Heart left ventricle (tissue), 16 donors: ENCODE measurements at regions not wholly inside any gene's neighbourhood (a gene's known extent, or its start where the extent isn't known, plus 50 kb on each side); places are given as distances from the start of the nearest gene placed in this dataset.

Source experiments
- ATAC-seq, 4 donors: fragments of 200-7000 bp; cut with Tn5 transposase; one replicate each; pipeline ENCODE4 v1.9.1; 2020 to 2022; ENCODE audit warnings: moderate library complexity in 4 of 4, mild to moderate bottlenecking in 3 of 4, moderate number of reproducible peaks in 1 of 4
- DNase-seq, 5 donors: peaks; one replicate each; pipeline ENCODE4 v3.0.0-alpha.2; 2020
- H3K27ac ChIP-seq, 12 donors: fragments of 200-600 bp; sonication (generic) in 4 of 12; one replicate each; pipeline versions ENCODE4 v1.5.0 to v1.8.0; 2016 to 2022; ENCODE audit warnings: mild to moderate bottlenecking in 2 of 12
- H3K27me3 ChIP-seq, 9 donors: fragments of 200-600 bp; sonication (generic) in 2 of 9; one replicate each; pipeline versions ENCODE4 v1.5.1 to v1.8.0; 2016 to 2022; ENCODE audit warnings: mild to moderate bottlenecking in 3 of 9
- H3K36me3 ChIP-seq, 9 donors: fragments of 200-600 bp; sonication (generic) in 2 of 9; one replicate each; pipeline versions ENCODE4 v1.5.0 to v1.8.0; 2018 to 2022; ENCODE audit warnings: mild to moderate bottlenecking in 2 of 9
- H3K4me1 ChIP-seq, 12 donors: fragments of 200-600 bp; sonication (generic) in 4 of 12; one replicate each; pipeline versions ENCODE4 v1.5.0 to v1.8.0; 2016 to 2022; ENCODE audit warnings: mild to moderate bottlenecking in 3 of 12
- H3K4me3 ChIP-seq, 12 donors: fragments of 200-600 bp; sonication (generic) in 4 of 12; one replicate each; pipeline versions ENCODE4 v1.5.0 to v1.8.0; 2017 to 2022; ENCODE audit warnings: mild to moderate bottlenecking in 9 of 12, moderate library complexity in 4 of 12
- H3K9me3 ChIP-seq, 12 donors: fragments of 200-600 bp; sonication (generic) in 4 of 12; one replicate each; pipeline versions ENCODE4 v1.5.0 to v1.8.0; 2016 to 2022; ENCODE audit warnings: mild to moderate bottlenecking in 1 of 12
- CTCF ChIP-seq, 12 donors: fragments of 200-600 bp; sonication (generic) in 4 of 12; IDR thresholded peaks; one replicate each; pipeline versions ENCODE4 v1.5.0 to v1.8.0; 2018 to 2022; ENCODE audit warnings: antibody characterized with exemption in 12 of 12, mild to moderate bottlenecking in 5 of 12
- POLR2A ChIP-seq, 2 donors: fragments of 450-650 bp; IDR thresholded peaks; one replicate each; pipeline ENCODE4 v1.6.1; 2017; ENCODE audit warnings: antibody characterized with exemption in 2 of 2, mild to moderate bottlenecking in 2 of 2, moderate library complexity in 2 of 2
- WGBS, 4 donors: extraction: QIAGEN DNeasy Blood & Tissue Kit in 2 of 4; methylation state at CpG; one replicate each; pipeline versions ENCODE4 v1.1.5 to v1.1.7; 2013 to 2018; 5-methylcytosine and 5-hydroxymethylcytosine counted together
- intact Hi-C, 10 donors: fragments of 100-400 bp; cut with DNase I; formaldehyde crosslinking; loops; one replicate each; pipeline versions ENCODE4 v1.11.1 to v1.14.2; 2022
- donor health status: ischemic (EF 13 %, LVEDD 7.1; RV severe dilation, severe dysfunction).
- donor health status: healthy with polysubstance abuse.
- donor health status: DM: no; HTN: yes; CAD: no.
- donor health status: DM: no; HTN: no; CAD: no.
- donor health status: ischemic (EF 25% LVEDD 6.9; RV normal size, moderate dysfunction).
- donor health status: ischemic (EF 25% LVEDD 5.7; RV mildly dilated, moderate dysfunction).
- donor health status: healthy.
- donor health status: DM: yes; HTN: yes; CAD: no.
- donor health status: ischemic (EF 35%, LVEDD 5.7; RV mildly dilated, moderate dysfunction).
- donor health status: nonischemic (EF 11% LVEDD 7.7; RV severe dilation, severe dysfunction).
- donor health status: DM: yes; HTN: yes; CAD: no.
- donor health status: PGD.
- donor health status: ischemic (EF 29% LVEDD 5.4; RV normal size, mild dysfunction).
- donor health status: nonischemic (EF 23%, LVEDD 6.1; RV moderate dilation, normal function).

- TF ChIP-seq CTCF (IDR thresholded peaks at IDR 0.05) (no peak), POLR2A (IDR thresholded peaks at IDR 0.05) (no peak)
- no peaks in the 10 kb centered on the region for H3K27me3 ChIP-seq
- no peak for ATAC-seq
- peak overlapping the region in 6 of 12 donors; percentile 3 to 81 (median 40) for H3K27ac ChIP-seq
- no peak overlapping the region for H3K4me3 ChIP-seq
- intact Hi-C loops: no loop called here
- no peak for DNase-seq
- H3K36me3 ChIP-seq: no peaks in the 10 kb centered on the region
- no peaks in the 10 kb centered on the region for H3K9me3 ChIP-seq
- WGBS, 4 donors: 63 to 75% (median 71%) methylated on average over 9 of the region's 9 CpGs
- H3K4me1 ChIP-seq: peaks cover 0 to 18% (median 3%) of the 10 kb centered on the region in 12 donors
Observed at GRCh38 chr5:158541536-158542297, 558.0 kb downstream of the EBF1 start.

- WGBS, 4 donors: 51 to 59% (median 55%) methylated on average over 5 to 7 of the region's 7 CpGs
- peak; percentile 17 to 74 (median 61) for ATAC-seq
- peak overlapping the region in 5 of 12 donors; percentile 3 to 43 (median 22) for H3K27ac ChIP-seq
- no peak overlapping the region for H3K4me3 ChIP-seq
- peaks cover 0 to 10% (median 3%) of the 10 kb centered on the region in 12 donors for H3K4me1 ChIP-seq
- H3K9me3 ChIP-seq: no peaks in the 10 kb centered on the region
- DNase-seq: peak in 2 of 5 donors; percentile 34 to 37
- no peaks in the 10 kb centered on the region for H3K27me3 ChIP-seq
- intact Hi-C loops: loop anchor here in 1 of 10 donors (10.0 kb wide), 1 partner anchor 566 kb away; no protein-coding TSS in a partner anchor
- TF ChIP-seq POLR2A (IDR thresholded peaks at IDR 0.05) (no peak), CTCF (IDR thresholded peaks at IDR 0.05) (no peak)
- no peaks in the 10 kb centered on the region for H3K36me3 ChIP-seq
Observed at GRCh38 chr5:158538506-158539074, 561.1 kb downstream of the EBF1 start.

- no peak for TF ChIP-seq POLR2A (IDR thresholded peaks at IDR 0.05)
- TF ChIP-seq CTCF (IDR thresholded peaks at IDR 0.05): no peak
- Histone ChIP-seq H3K4me1 (peaks cover 0 to 10% (median 0%) of the 10 kb centered on the region in 12 donors), H3K4me3 (no peak overlapping the region), H3K36me3 (no peaks in the 10 kb centered on the region), H3K27me3 (no peaks in the 10 kb centered on the region), H3K27ac (no peak overlapping the region), H3K9me3 (no peaks in the 10 kb centered on the region)
- 72 to 85% (median 75%) methylated on average over 2 of the region's 2 CpGs for WGBS, 4 donors
- DNase-seq (no peak), ATAC-seq (no peak)
- intact Hi-C loops: loop anchor here in 1 of 10 donors (10.0 kb wide), 1 partner anchor 567 kb away; no protein-coding TSS in a partner anchor
Observed at GRCh38 chr5:158537366-158537765, 562.4 kb downstream of the EBF1 start.

GRCh38 chr5:158534203-158534602, 565.5 kb downstream of the EBF1 start:
- DNase-seq (no peak), ATAC-seq (no peak)
- no peaks in the 10 kb centered on the region for H3K36me3 ChIP-seq
- TF ChIP-seq CTCF (IDR thresholded peaks at IDR 0.05): no peak
- TF ChIP-seq POLR2A (IDR thresholded peaks at IDR 0.05): no peak
- intact Hi-C loops: loop anchor here in 1 of 10 donors (10.0 kb wide), 1 partner anchor 571 kb away; no protein-coding TSS in a partner anchor
- no peaks in the 10 kb centered on the region for H3K9me3 ChIP-seq
- H3K27ac ChIP-seq: no peak overlapping the region
- peaks cover 0 to 20% (median 5%) of the 10 kb centered on the region in 12 donors for H3K4me1 ChIP-seq
- no peak overlapping the region for H3K4me3 ChIP-seq
- no peaks in the 10 kb centered on the region for H3K27me3 ChIP-seq
- WGBS, 4 donors: 85 to 89% (median 87%) methylated on average over 10 of the region's 10 CpGs
